Body of pancreas (tissue), 4 donors: ENCODE measurements at regions not wholly inside any gene's neighbourhood (a gene's known extent, or its start where the extent isn't known, plus 50 kb on each side); places are given as distances from the start of the nearest gene placed in this dataset.

Source experiments
- CTCF ChIP-seq, 7 experiments: fragments of 450-650 bp in 4 of 7; fragments of 200-600 bp in 3 of 7; sonication (generic) in 3 of 7; IDR thresholded peaks; one replicate each; pipeline ENCODE4 v1.5.1; 2016 to 2019; ENCODE audit warnings: antibody characterized with exemption in 7 of 7
- POLR2A ChIP-seq, 3 donors: fragments of 450-650 bp; IDR thresholded peaks; one replicate each; pipeline ENCODE4 v1.6.1; 2016; ENCODE audit warnings: antibody characterized with exemption in 3 of 3, mild to moderate bottlenecking in 2 of 3

- no peak for TF ChIP-seq POLR2A (IDR thresholded peaks at IDR 0.05)
- TF ChIP-seq CTCF (IDR thresholded peaks at IDR 0.05), result no peak
Measured at GRCh38 chr18:27879540-27879939, 297.4 kb downstream of the CDH2 start.
